Endothelial cell (in vitro differentiated cells): ENCODE measurements at regions not wholly inside any gene's neighbourhood (a gene's known extent, or its start where the extent isn't known, plus 50 kb on each side); places are given as distances from the start of the nearest gene placed in this dataset.
"Not testable (repeated sequence)": the region's sequence is repeated elsewhere in the genome, so short reads cannot be mapped to it uniquely, and the experiment has no call there.

Experiments used
- DNase-seq: peaks from one replicate; pipeline ENCODE4 v3.0.0; 2021; ENCODE audit warnings: low spot score
- H3K27ac Mint-ChIP-seq: one replicate; pipeline ENCODE4 v1.8.0; 2021; ENCODE audit warnings: mixed read lengths, inconsistent platforms; ENCODE audit not compliant: unreplicated experiment
- H3K27me3 Mint-ChIP-seq: one replicate; pipeline ENCODE4 v1.8.0; 2021; ENCODE audit warnings: mild to moderate bottlenecking, moderate library complexity, mixed read lengths, inconsistent platforms; ENCODE audit not compliant: unreplicated experiment
- H3K36me3 Mint-ChIP-seq: one replicate; pipeline ENCODE4 v1.8.0; 2021; ENCODE audit warnings: mild to moderate bottlenecking, low read depth, mixed read lengths, inconsistent platforms; ENCODE audit not compliant: unreplicated experiment
- H3K4me1 Mint-ChIP-seq: one replicate; pipeline ENCODE4 v1.8.0; 2021; ENCODE audit warnings: mild to moderate bottlenecking, mixed read lengths, inconsistent platforms; ENCODE audit not compliant: unreplicated experiment
- H3K4me3 Mint-ChIP-seq: one replicate; pipeline ENCODE4 v1.8.0; 2021; ENCODE audit warnings: mild to moderate bottlenecking, mixed read lengths, inconsistent platforms; ENCODE audit not compliant: unreplicated experiment
- H3K9me3 Mint-ChIP-seq: one replicate; pipeline ENCODE4 v1.8.0; 2021; ENCODE audit warnings: mixed read lengths, inconsistent platforms; ENCODE audit not compliant: unreplicated experiment
- CTCF ChIP-seq: fragments of 200-600 bp; sonication (generic); IDR thresholded peaks from one replicate; pipeline ENCODE4 v1.5.0; 2021; ENCODE audit warnings: antibody characterized with exemption; ENCODE audit not compliant: unreplicated experiment

GRCh38 chr10:121270906-121271305 is 327.3 kb downstream of the FGFR2 start:
- no peak for DNase-seq
- no peaks in the 10 kb centered on the region for H3K36me3 Mint-ChIP-seq
- H3K9me3 Mint-ChIP-seq = no peaks in the 10 kb centered on the region
- TF ChIP-seq CTCF = no peak
- H3K27me3 Mint-ChIP-seq = peaks cover 3% of the 10 kb centered on the region
- no peaks in the 10 kb centered on the region for H3K4me1 Mint-ChIP-seq
- H3K27ac Mint-ChIP-seq = no peak overlapping the region
- no peak overlapping the region for H3K4me3 Mint-ChIP-seq

DNA sequence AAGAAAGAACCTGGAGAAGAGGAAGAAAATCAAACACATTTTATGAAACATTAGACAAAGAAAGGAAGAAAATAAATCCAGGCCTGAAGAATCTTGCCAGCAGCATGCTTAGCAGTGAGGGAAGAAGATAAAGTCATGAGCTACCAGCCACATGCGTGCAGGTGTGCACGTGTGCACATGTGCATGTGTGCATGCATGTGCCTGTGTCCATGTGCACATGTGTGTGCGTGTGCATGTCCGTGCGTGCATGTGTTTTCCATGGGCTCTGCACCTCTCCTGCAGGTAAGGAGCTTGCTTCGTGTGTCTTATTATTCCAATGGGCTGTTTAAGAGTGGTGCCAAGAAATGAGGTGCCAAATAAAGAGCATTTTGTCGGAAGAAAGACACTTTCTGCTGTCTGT is 322.2 kb downstream of the FGFR2 start:
- TF ChIP-seq CTCF = no peak
- peaks cover 2% of the 10 kb centered on the region for H3K27me3 Mint-ChIP-seq
- no peak overlapping the region for H3K27ac Mint-ChIP-seq
- no peaks in the 10 kb centered on the region for H3K9me3 Mint-ChIP-seq
- H3K36me3 Mint-ChIP-seq = no peaks in the 10 kb centered on the region
- no peaks in the 10 kb centered on the region for H3K4me1 Mint-ChIP-seq
- H3K4me3 Mint-ChIP-seq = no peak overlapping the region
- no peak for DNase-seq

GRCh38 chr10:121276822-121277221 is 321.4 kb downstream of the FGFR2 start:
- Mint-ChIP-seq H3K27ac (no peak overlapping the region), H3K9me3 (no peaks in the 10 kb centered on the region), H3K36me3 (no peaks in the 10 kb centered on the region), H3K27me3 (no peaks in the 10 kb centered on the region), H3K4me3 (no peak overlapping the region), H3K4me1 (no peaks in the 10 kb centered on the region)
- DNase-seq = no peak
- TF ChIP-seq CTCF = no peak

- H3K27me3 Mint-ChIP-seq, DNase-seq, H3K9me3 Mint-ChIP-seq, H3K4me1 Mint-ChIP-seq, H3K27ac Mint-ChIP-seq, H3K36me3 Mint-ChIP-seq, H3K4me3 Mint-ChIP-seq: not testable (repeated sequence)
These were observed 319.9 kb downstream of the FGFR2 start for GRCh38 chr10:121278386-121278785.

DNA sequence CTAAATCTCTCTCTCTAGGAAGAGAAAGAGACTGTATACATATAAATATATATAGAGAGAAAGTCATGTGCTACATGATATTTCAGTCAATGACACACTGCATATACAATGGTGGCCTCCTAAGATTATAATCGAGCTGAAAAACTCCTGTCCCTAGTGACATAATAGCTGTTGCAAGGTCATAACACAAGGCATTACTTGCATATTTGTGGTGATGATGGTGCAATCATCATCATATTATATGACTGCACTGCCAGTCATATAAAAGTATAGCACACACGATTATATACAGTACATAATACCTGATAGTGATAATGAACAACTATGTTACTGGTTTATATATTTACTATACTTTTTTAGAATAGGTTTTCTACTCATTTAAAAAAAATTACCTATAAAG is 316.7 kb downstream of the FGFR2 start:
- H3K36me3 Mint-ChIP-seq = no peaks in the 10 kb centered on the region
- H3K4me3 Mint-ChIP-seq = no peak overlapping the region
- no peak overlapping the region for H3K27ac Mint-ChIP-seq
- H3K4me1 Mint-ChIP-seq = no peaks in the 10 kb centered on the region
- no peaks in the 10 kb centered on the region for H3K9me3 Mint-ChIP-seq
- no peak for TF ChIP-seq CTCF
- no peak for DNase-seq
- H3K27me3 Mint-ChIP-seq = no peaks in the 10 kb centered on the region

- Mint-ChIP-seq H3K27me3 (no peaks in the 10 kb centered on the region), H3K27ac (no peak overlapping the region), H3K36me3 (no peaks in the 10 kb centered on the region), H3K4me3 (no peak overlapping the region), H3K4me1 (no peaks in the 10 kb centered on the region), H3K9me3 (no peaks in the 10 kb centered on the region)
- TF ChIP-seq CTCF = no peak
- DNase-seq = no peak
These were observed 316.0 kb downstream of the FGFR2 start for GRCh38 chr10:121282264-121282663.
